Thoracic aorta (tissue), 2 donors: ENCODE measurements at regions not wholly inside any gene's neighbourhood (a gene's known extent, or its start where the extent isn't known, plus 50 kb on each side); places are given as distances from the start of the nearest gene placed in this dataset.

Experiments
- ATAC-seq: fragments of 150-250 bp; one replicate; pipeline ENCODE4 v1.8.0; 2017; ENCODE audit warnings: low read depth; ENCODE audit not compliant: insufficient number of reproducible peaks, low FRiP score
- DNase-seq: peaks from one replicate; pipeline ENCODE4 v3.0.0-alpha.2; 2020; ENCODE audit warnings: low spot score
- H3K27ac ChIP-seq, 2 donors: fragments of 200-600 bp; sonication (generic); 1 replicate in 1 of 2; 2 replicates in 1 of 2; pipeline ENCODE4 v1.5.1; 2016; ENCODE audit warnings: mild to moderate bottlenecking in 2 of 2, moderate library complexity in 2 of 2
- H3K27me3 ChIP-seq: fragments of 200-600 bp; sonication (generic); replicated peaks from 2 replicates; pipeline ENCODE4 v1.6.0; 2016; ENCODE audit warnings: mild to moderate bottlenecking; ENCODE audit not compliant: insufficient read depth
- H3K36me3 ChIP-seq: fragments of 200-600 bp; sonication (generic); one replicate; pipeline ENCODE4 v1.5.1; 2016
- H3K4me1 ChIP-seq, 2 donors: fragments of 200-600 bp; sonication (generic); 1 replicate in 1 of 2; 2 replicates in 1 of 2; pipeline versions ENCODE4 v1.5.1 to v1.6.0; 2016; ENCODE audit warnings: low read depth in 2 of 2, mild to moderate bottlenecking in 1 of 2; ENCODE audit not compliant: control insufficient read depth in 1 of 2
- H3K4me3 ChIP-seq: fragments of 200-600 bp; sonication (generic); 2 replicates; pipeline ENCODE4 v1.5.1; 2016; ENCODE audit warnings: mild to moderate bottlenecking
- H3K9me3 ChIP-seq: fragments of 200-600 bp; sonication (generic); 2 replicates; pipeline ENCODE4 v1.5.1; 2016
- CTCF ChIP-seq: fragments of 200-600 bp; sonication (generic); IDR thresholded peaks from one replicate; pipeline ENCODE4 v1.5.1; 2019; ENCODE audit warnings: antibody characterized with exemption

DNA sequence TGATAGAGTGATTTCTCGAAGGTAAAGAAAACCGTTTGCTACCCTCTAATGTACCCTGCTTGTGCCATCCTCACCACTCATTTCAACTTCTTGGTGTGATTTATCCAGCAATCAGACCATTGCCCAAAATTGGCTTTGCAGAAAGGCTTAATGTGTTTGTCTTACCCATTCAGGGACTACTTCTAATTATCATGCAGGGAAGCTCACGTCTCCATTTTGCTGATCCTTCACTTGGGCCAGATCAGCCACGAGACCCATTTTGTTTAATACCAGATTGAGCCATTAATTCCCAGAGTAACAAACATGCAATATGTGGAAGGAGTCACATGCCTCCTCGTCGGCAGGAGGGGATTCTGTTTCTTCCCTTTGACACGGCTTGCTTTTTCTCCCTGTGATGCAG, 51.1 kb upstream of the CRY1 start:
- Histone ChIP-seq H3K36me3 (no peaks in the 10 kb centered on the region), H3K4me1 (no peaks in the 10 kb centered on the region), H3K27ac (no peak overlapping the region), H3K27me3 (no peaks in the 10 kb centered on the region), H3K4me3 (no peak overlapping the region), H3K9me3 (no peaks in the 10 kb centered on the region)
- no peak for DNase-seq
- TF ChIP-seq CTCF, result no peak
- no peak for ATAC-seq

DNA sequence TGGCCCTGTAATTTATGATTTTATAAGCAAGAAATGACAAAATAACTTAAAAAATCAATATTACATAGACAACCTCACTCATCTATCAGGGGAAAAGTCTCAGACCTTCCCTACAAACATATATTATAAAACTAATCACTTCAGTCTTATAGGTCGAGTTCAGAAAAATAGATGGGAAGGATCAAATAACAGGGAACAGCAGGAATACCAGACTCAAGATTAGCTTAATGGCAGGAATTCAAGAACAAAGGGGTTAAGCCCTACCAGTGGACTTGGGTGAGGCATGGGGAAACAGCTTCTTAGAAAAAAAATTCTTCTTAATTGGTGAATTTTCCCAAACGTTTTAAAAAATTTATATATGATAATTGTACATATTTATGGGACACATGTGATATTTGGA, 51.6 kb upstream of the CRY1 start:
- Histone ChIP-seq H3K4me1 (no peaks in the 10 kb centered on the region), H3K27ac (no peak overlapping the region), H3K36me3 (no peaks in the 10 kb centered on the region), H3K4me3 (no peak overlapping the region), H3K9me3 (no peaks in the 10 kb centered on the region), H3K27me3 (no peaks in the 10 kb centered on the region)
- no peak for DNase-seq
- no peak for ATAC-seq
- TF ChIP-seq CTCF, result no peak

GRCh38 chr12:107145397-107145796, 52.0 kb upstream of the CRY1 start:
- Histone ChIP-seq H3K4me3 (no peak overlapping the region), H3K9me3 (no peaks in the 10 kb centered on the region), H3K36me3 (no peaks in the 10 kb centered on the region), H3K27ac (no peak overlapping the region), H3K4me1 (no peaks in the 10 kb centered on the region), H3K27me3 (no peaks in the 10 kb centered on the region)
- DNase-seq (no peak), ATAC-seq (no peak)
- TF ChIP-seq CTCF, result no peak

DNA sequence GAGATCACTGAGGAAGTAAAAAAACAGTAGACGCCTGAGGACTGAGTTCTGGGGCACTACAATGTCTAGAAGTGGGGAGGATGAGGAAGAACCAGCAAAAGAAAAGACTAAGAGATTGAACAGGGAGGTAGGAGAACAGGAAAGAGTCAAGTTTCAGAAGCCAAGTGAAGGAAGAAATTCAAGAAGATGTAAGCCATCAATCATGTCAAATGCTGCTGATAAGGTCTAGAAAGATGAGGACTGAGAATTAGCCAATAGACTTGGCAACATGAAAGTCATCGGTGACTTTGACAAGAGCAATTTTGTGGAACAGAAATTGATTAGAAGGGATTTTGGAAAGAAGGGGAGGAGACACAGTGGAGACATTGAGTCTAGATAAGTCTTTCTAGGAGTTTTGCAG, 54.8 kb upstream of the CRY1 start:
- no peak for DNase-seq
- Histone ChIP-seq H3K27me3 (no peaks in the 10 kb centered on the region), H3K9me3 (no peaks in the 10 kb centered on the region), H3K4me3 (no peak overlapping the region), H3K36me3 (no peaks in the 10 kb centered on the region), H3K27ac (no peak overlapping the region), H3K4me1 (no peaks in the 10 kb centered on the region)
- no peak for ATAC-seq
- TF ChIP-seq CTCF, result no peak

GRCh38 chr12:107152315-107152714, 59.0 kb upstream of the CRY1 start:
- no peak overlapping the region for H3K27ac ChIP-seq
- no peak for TF ChIP-seq CTCF
- no peaks in the 10 kb centered on the region for H3K9me3 ChIP-seq
- no peaks in the 10 kb centered on the region for H3K27me3 ChIP-seq
- DNase-seq (no peak), ATAC-seq (no peak)
- H3K4me1 ChIP-seq, result no peaks in the 10 kb centered on the region
- no peak overlapping the region for H3K4me3 ChIP-seq
- no peaks in the 10 kb centered on the region for H3K36me3 ChIP-seq
